ENCODE measurements at regions not wholly inside any gene's neighbourhood (a gene's known extent, or its start where the extent isn't known, plus 50 kb on each side); places are given as distances from the start of the nearest gene placed in this dataset.

DNA sequence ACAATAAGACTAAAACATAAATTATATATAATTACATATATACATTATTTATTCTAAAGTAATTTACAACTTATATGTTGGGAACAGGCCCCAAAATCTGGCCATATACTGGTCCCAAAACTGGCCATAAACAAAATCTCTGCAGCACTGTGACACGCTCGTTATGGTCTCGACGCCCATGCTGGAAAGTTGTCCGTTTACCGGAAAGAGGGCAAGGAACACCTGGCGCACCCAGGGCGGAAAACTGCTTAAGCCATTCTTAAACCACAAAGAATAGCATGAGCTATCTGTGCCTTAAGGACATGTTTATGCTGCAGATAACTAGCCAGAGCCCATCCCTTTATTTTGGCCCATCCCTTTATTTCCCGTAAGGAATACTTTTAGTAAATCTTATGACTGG, 164.9 kb downstream of the CENPW start (continued):
- TF ChIP-seq, protein P1, sequence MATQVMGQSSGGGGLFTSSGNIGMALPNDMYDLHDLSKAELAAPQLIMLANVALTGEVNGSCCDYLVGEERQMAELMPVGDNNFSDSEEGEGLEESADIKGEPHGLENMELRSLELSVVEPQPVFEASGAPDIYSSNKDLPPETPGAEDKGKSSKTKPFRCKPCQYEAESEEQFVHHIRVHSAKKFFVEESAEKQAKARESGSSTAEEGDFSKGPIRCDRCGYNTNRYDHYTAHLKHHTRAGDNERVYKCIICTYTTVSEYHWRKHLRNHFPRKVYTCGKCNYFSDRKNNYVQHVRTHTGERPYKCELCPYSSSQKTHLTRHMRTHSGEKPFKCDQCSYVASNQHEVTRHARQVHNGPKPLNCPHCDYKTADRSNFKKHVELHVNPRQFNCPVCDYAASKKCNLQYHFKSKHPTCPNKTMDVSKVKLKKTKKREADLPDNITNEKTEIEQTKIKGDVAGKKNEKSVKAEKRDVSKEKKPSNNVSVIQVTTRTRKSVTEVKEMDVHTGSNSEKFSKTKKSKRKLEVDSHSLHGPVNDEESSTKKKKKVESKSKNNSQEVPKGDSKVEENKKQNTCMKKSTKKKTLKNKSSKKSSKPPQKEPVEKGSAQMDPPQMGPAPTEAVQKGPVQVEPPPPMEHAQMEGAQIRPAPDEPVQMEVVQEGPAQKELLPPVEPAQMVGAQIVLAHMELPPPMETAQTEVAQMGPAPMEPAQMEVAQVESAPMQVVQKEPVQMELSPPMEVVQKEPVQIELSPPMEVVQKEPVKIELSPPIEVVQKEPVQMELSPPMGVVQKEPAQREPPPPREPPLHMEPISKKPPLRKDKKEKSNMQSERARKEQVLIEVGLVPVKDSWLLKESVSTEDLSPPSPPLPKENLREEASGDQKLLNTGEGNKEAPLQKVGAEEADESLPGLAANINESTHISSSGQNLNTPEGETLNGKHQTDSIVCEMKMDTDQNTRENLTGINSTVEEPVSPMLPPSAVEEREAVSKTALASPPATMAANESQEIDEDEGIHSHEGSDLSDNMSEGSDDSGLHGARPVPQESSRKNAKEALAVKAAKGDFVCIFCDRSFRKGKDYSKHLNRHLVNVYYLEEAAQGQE (IDR thresholded peaks at IDR 0.05; ENCODE audit: unreplicated experiment), result no peak
- TF ChIP-seq, protein P2, sequence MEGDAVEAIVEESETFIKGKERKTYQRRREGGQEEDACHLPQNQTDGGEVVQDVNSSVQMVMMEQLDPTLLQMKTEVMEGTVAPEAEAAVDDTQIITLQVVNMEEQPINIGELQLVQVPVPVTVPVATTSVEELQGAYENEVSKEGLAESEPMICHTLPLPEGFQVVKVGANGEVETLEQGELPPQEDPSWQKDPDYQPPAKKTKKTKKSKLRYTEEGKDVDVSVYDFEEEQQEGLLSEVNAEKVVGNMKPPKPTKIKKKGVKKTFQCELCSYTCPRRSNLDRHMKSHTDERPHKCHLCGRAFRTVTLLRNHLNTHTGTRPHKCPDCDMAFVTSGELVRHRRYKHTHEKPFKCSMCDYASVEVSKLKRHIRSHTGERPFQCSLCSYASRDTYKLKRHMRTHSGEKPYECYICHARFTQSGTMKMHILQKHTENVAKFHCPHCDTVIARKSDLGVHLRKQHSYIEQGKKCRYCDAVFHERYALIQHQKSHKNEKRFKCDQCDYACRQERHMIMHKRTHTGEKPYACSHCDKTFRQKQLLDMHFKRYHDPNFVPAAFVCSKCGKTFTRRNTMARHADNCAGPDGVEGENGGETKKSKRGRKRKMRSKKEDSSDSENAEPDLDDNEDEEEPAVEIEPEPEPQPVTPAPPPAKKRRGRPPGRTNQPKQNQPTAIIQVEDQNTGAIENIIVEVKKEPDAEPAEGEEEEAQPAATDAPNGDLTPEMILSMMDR (conservative IDR thresholded peaks at IDR 0.05; ENCODE audit: low read depth in 2 of 2), result no peak
- TF ChIP-seq CREB1 (CRISPR knock-in tag; IDR thresholded peaks at IDR 0.05; ENCODE audit: low read depth) (no peak), ZNF331 (CRISPR knock-in tag; IDR thresholded peaks at IDR 0.05; ENCODE audit: low read depth) (no peak), EZH2phosphoT487 (IDR thresholded peaks at IDR 0.05; ENCODE audit: unreplicated experiment) (no peak), EZH2 (IDR thresholded peaks at IDR 0.05; ENCODE audit: low read depth, unreplicated experiment) (no peak)

DNA sequence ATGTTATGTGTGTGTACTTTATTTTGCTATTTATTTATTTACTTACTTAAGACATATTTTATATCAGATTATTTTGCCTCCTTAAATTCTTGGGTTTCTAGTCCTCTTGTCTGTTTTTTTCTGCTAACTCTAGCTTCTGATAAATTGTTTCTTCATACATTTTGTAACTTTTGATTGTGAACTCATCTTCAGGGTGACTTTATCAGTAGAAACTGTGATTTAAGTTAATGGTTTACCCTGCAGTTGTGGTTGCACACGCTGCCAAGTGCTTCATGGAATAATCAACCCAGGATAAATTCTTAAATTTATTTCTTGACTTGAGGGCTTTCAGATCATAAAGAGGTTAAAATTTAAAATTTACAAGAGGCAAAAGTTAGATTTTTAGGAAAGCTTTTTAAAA, 173.3 kb downstream of the CENPW start:
- peaks cover 3% of the 10 kb centered on the region; the same call in 1 of the 2 replicates for H3K9me2 ChIP-seq (ENCODE audit: insufficient read depth)
- H3F3A ChIP-seq (replicated peaks; ENCODE audit: low read depth), result no peaks in the 10 kb centered on the region
- Mint-ChIP-seq H3K27me3 (ENCODE audit: insufficient read depth, low read depth, poor library complexity) (peaks cover 1% of the 10 kb centered on the region), H3K4me1 (no peaks in the 10 kb centered on the region), H3K4me3 (no peak overlapping the region), H3K9me3 (peaks cover 1% of the 10 kb centered on the region; the same call in 1 of the 3 replicates), H3K27ac (no peak overlapping the region), H3K36me3 (ENCODE audit: low read depth) (no peaks in the 10 kb centered on the region)
- no peak overlapping the region for H3K27ac ChIP-seq (ENCODE audit: low read depth)
- H3K4me1 ChIP-seq (ENCODE audit: insufficient read depth), result no peaks in the 10 kb centered on the region
- ATAC-seq, result no peak
- H3K79me2 ChIP-seq (replicated peaks; ENCODE audit: insufficient read depth), result no peaks in the 10 kb centered on the region
- no peaks in the 10 kb centered on the region for H3K36me3 ChIP-seq (ENCODE audit: insufficient read depth)
- H4K20me1 ChIP-seq (replicated peaks; ENCODE audit: insufficient read depth), result no peaks in the 10 kb centered on the region
- H3K27me3 ChIP-seq (ENCODE audit: insufficient read depth), result no peaks in the 10 kb centered on the region
- TF ChIP-seq POLR2AphosphoS5 (IDR thresholded peaks at IDR 0.05; ENCODE audit: low read depth) (no peak), ZNF114 (CRISPR knock-in tag; IDR thresholded peaks at IDR 0.05) (no peak), JUNB (IDR thresholded peaks at IDR 0.05; ENCODE audit: unreplicated experiment) (no peak)
- no peak overlapping the region for H2AFZ ChIP-seq
- H3K4me2 ChIP-seq, result no peak overlapping the region
- no peak for DNase-seq (ENCODE audit: low spot score)
- H3K4me3 ChIP-seq, result no peak overlapping the region

DNA sequence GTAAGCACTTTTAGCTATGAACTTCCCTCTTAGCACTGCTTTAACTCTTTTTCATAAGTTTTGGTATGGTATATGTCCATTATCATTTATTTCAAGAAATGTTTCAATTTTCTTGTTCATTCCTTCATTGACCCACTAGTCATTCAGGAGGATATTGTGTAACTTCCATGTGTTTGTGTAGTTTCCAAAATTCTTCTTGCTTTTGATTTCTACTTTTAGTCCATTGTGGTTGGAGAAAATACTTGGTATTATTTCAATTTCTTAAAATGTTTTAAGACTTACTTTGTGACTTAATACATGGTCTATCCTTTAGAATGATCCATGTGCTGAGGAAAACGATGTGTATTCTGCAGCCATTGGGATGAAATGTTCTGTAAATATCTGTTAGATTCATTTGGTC, 176.5 kb downstream of the CENPW start:
- Histone ChIP-seq H2AFZ (no peak overlapping the region), H3F3A (replicated peaks; ENCODE audit: low read depth) (no peaks in the 10 kb centered on the region), H3K27me3 (ENCODE audit: insufficient read depth) (no peaks in the 10 kb centered on the region), H3K27ac (ENCODE audit: low read depth) (no peak overlapping the region), H3K9me2 (ENCODE audit: insufficient read depth) (no peaks in the 10 kb centered on the region; the same call in 1 of the 2 replicates), H3K4me2 (no peak overlapping the region), H3K36me3 (ENCODE audit: insufficient read depth) (no peaks in the 10 kb centered on the region), H3K4me3 (no peak overlapping the region), H4K20me1 (replicated peaks; ENCODE audit: insufficient read depth) (no peaks in the 10 kb centered on the region), H3K4me1 (ENCODE audit: insufficient read depth) (no peaks in the 10 kb centered on the region), H3K79me2 (replicated peaks; ENCODE audit: insufficient read depth) (no peaks in the 10 kb centered on the region)
- Mint-ChIP-seq H3K9me3 (no peaks in the 10 kb centered on the region), H3K27ac (no peak overlapping the region), H3K27me3 (ENCODE audit: insufficient read depth, low read depth, poor library complexity) (peaks cover 1% of the 10 kb centered on the region), H3K36me3 (ENCODE audit: low read depth) (no peaks in the 10 kb centered on the region), H3K4me1 (no peaks in the 10 kb centered on the region), H3K4me3 (no peak overlapping the region)
- DNase-seq (ENCODE audit: low spot score) (no peak), ATAC-seq (no peak)
- TF ChIP-seq, protein P3, sequence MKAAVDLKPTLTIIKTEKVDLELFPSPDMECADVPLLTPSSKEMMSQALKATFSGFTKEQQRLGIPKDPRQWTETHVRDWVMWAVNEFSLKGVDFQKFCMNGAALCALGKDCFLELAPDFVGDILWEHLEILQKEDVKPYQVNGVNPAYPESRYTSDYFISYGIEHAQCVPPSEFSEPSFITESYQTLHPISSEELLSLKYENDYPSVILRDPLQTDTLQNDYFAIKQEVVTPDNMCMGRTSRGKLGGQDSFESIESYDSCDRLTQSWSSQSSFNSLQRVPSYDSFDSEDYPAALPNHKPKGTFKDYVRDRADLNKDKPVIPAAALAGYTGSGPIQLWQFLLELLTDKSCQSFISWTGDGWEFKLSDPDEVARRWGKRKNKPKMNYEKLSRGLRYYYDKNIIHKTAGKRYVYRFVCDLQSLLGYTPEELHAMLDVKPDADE (IDR thresholded peaks at IDR 0.05), result no peak
- no peak for TF ChIP-seq ZNF331 (CRISPR knock-in tag; IDR thresholded peaks at IDR 0.05; ENCODE audit: low read depth)
- TF ChIP-seq, protein P2 (conservative IDR thresholded peaks at IDR 0.05; ENCODE audit: low read depth in 2 of 2), result no peak
- no peak for TF ChIP-seq STAT1 (IDR thresholded peaks at IDR 0.05; ENCODE audit: unreplicated experiment)
